Fibroblast of lung (primary cell): ENCODE measurements at regions not wholly inside any gene's neighbourhood (a gene's known extent, or its start where the extent isn't known, plus 50 kb on each side); places are given as distances from the start of the nearest gene placed in this dataset.

Experiments
- DNase-seq, 2 donors: peaks; one replicate each; pipeline versions ENCODE4 v3.0.0 to v3.0.0-alpha.2; 2010; ENCODE audit warnings: low read depth in 2 of 2
- H2AFZ ChIP-seq: 2 replicates; pipeline ENCODE4 v1.5.1; 2012; ENCODE audit warnings: low read length, control low read depth, inconsistent platforms
- H3K27ac ChIP-seq: 2 replicates; pipeline ENCODE4 v1.5.1; 2011; ENCODE audit warnings: low read length, control low read depth; ENCODE audit not compliant: insufficient read depth
- H3K27me3 ChIP-seq: 2 replicates; pipeline ENCODE4 v1.5.1; 2011; ENCODE audit warnings: mild to moderate bottlenecking, low read length; ENCODE audit not compliant: control insufficient read depth, insufficient read depth
- H3K36me3 ChIP-seq: 2 replicates; pipeline ENCODE4 v1.5.1; 2011; ENCODE audit warnings: low read length; ENCODE audit not compliant: control insufficient read depth, insufficient read depth
- H3K4me1 ChIP-seq: 2 replicates; pipeline ENCODE4 v1.5.1; 2011; ENCODE audit warnings: low read length; ENCODE audit not compliant: control insufficient read depth, insufficient read depth; ENCODE audit errors: extremely low read depth
- H3K4me2 ChIP-seq: 2 replicates; pipeline ENCODE4 v1.5.1; 2011; ENCODE audit warnings: low read length, control low read depth; ENCODE audit not compliant: insufficient read depth; ENCODE audit errors: extremely low read depth
- H3K4me3 ChIP-seq, 4 experiments: fragments of 200-600 bp in 1 of 4; sonication (generic) in 1 of 4; replicated peaks in 1 of 4; 2 replicates each; pipeline ENCODE4 v1.5.1; 2011 to 2016; ENCODE audit warnings: low read length in 4 of 4, low read depth in 3 of 4, mild to moderate bottlenecking in 3 of 4, control low read depth in 2 of 4, inconsistent platforms in 1 of 4, mixed read lengths in 1 of 4; ENCODE audit not compliant: insufficient read depth in 1 of 4; ENCODE audit errors: control extremely low read depth in 1 of 4
- H3K79me2 ChIP-seq: 2 replicates; pipeline ENCODE4 v1.5.1; 2012; ENCODE audit warnings: mild to moderate bottlenecking, low read length, inconsistent platforms; ENCODE audit not compliant: control insufficient read depth, insufficient read depth
- H3K9ac ChIP-seq: 2 replicates; pipeline ENCODE4 v1.5.1; 2011; ENCODE audit warnings: mild to moderate bottlenecking, low read length, control low read depth; ENCODE audit not compliant: insufficient read depth
- H3K9me3 ChIP-seq: 2 replicates; pipeline ENCODE4 v1.5.1; 2012; ENCODE audit warnings: low read depth, low read length; ENCODE audit not compliant: control insufficient read depth, insufficient read depth
- H4K20me1 ChIP-seq: 2 replicates; pipeline ENCODE4 v1.5.1; 2011; ENCODE audit warnings: low read length; ENCODE audit not compliant: control insufficient read depth, insufficient read depth; ENCODE audit errors: extremely low read depth
- CTCF ChIP-seq, 2 donors: IDR thresholded peaks in 1 of 2; conservative IDR thresholded peaks in 1 of 2; 1 replicate in 1 of 2; 2 replicates in 1 of 2; pipeline ENCODE4 v1.5.1; 2011 to 2012; ENCODE audit warnings: low read length in 2 of 2, control low read depth in 1 of 2, inconsistent platforms in 1 of 2, low read depth in 1 of 2, mild to moderate bottlenecking in 1 of 2
- EZH2 ChIP-seq: IDR thresholded peaks from 2 replicates; pipeline ENCODE4 v1.5.1; 2012; ENCODE audit warnings: low read length, control low read depth, mild to moderate bottlenecking; ENCODE audit errors: missing control alignments

- no peaks in the 10 kb centered on the region for H3K36me3 ChIP-seq
- H3K9ac ChIP-seq = no peak overlapping the region
- no peaks in the 10 kb centered on the region for H3K79me2 ChIP-seq
- H3K27ac ChIP-seq = no peak overlapping the region
- no peaks in the 10 kb centered on the region for H3K9me3 ChIP-seq
- no peak for DNase-seq
- no peaks in the 10 kb centered on the region for H3K27me3 ChIP-seq
- TF ChIP-seq CTCF (conservative IDR thresholded peaks at IDR 0.05 in 1 of 2, IDR thresholded peaks at IDR 0.05 in 1 of 2; ENCODE audit: low read depth in 1 of 2, low read length in 2 of 2) (no peak), EZH2 (no peak)
- H2AFZ ChIP-seq = no peak overlapping the region
- H3K4me3 ChIP-seq = no peak overlapping the region
- peaks cover 2% of the 10 kb centered on the region for H3K4me1 ChIP-seq
- no peak overlapping the region for H3K4me2 ChIP-seq
- H4K20me1 ChIP-seq = no peaks in the 10 kb centered on the region
Measured at GRCh38 chr17:56733833-56734232, 99.9 kb downstream of the C17orf67 start.

- no peak for DNase-seq
- Histone ChIP-seq H3K9ac (no peak overlapping the region), H4K20me1 (no peaks in the 10 kb centered on the region), H3K4me2 (no peak overlapping the region), H3K79me2 (no peaks in the 10 kb centered on the region), H2AFZ (no peak overlapping the region), H3K4me3 (no peak overlapping the region), H3K27ac (no peak overlapping the region), H3K9me3 (no peaks in the 10 kb centered on the region), H3K4me1 (peaks cover 2% of the 10 kb centered on the region), H3K36me3 (no peaks in the 10 kb centered on the region), H3K27me3 (no peaks in the 10 kb centered on the region)
- no peak for TF ChIP-seq CTCF (conservative IDR thresholded peaks at IDR 0.05 in 1 of 2, IDR thresholded peaks at IDR 0.05 in 1 of 2; ENCODE audit: low read depth in 1 of 2, low read length in 2 of 2)
- TF ChIP-seq EZH2 = no peak
Measured at GRCh38 chr17:56735842-56736241, 97.9 kb downstream of the C17orf67 start.

GRCh38 chr17:56737421-56738161 is 96.1 kb downstream of the C17orf67 start:
- Histone ChIP-seq H3K79me2 (no peaks in the 10 kb centered on the region), H3K4me3 (no peak overlapping the region), H3K4me1 (peaks cover 2% of the 10 kb centered on the region), H3K27ac (no peak overlapping the region), H2AFZ (no peak overlapping the region), H3K27me3 (no peaks in the 10 kb centered on the region), H3K9ac (no peak overlapping the region), H3K36me3 (no peaks in the 10 kb centered on the region), H3K4me2 (peak overlapping the region; percentile 19), H4K20me1 (no peaks in the 10 kb centered on the region), H3K9me3 (no peaks in the 10 kb centered on the region)
- DNase-seq = peak; percentile 68 to 92
- no peak for TF ChIP-seq EZH2
- TF ChIP-seq CTCF (conservative IDR thresholded peaks at IDR 0.05 in 1 of 2, IDR thresholded peaks at IDR 0.05 in 1 of 2; ENCODE audit: low read depth in 1 of 2, low read length in 2 of 2) = no peak
